Activated T-helper 2 cell treated with anti-CD3 and anti-CD28 coated beads, Interferon-gamma antibody, Interleukin-2, Interleukin-4, amounts not matched to agents 10 μg/mL and 5 μg/mL and 100 μg/mL, durations not matched to agents 14 hours and 24 hours and 36 hours (primary cell): ENCODE measurements at regions not wholly inside any gene's neighbourhood (a gene's known extent, or its start where the extent isn't known, plus 50 kb on each side); places are given as distances from the start of the nearest gene placed in this dataset.
"Not testable (repeated sequence)": the region's sequence is repeated elsewhere in the genome, so short reads cannot be mapped to it uniquely, and the experiment has no call there.

Source experiments
- DNase-seq: peaks from one replicate; pipeline ENCODE4 v3.0.0; 2021; ENCODE audit warnings: low spot score
- H3K27ac Mint-ChIP-seq: one replicate; pipeline ENCODE4 v1.8.0; 2021; ENCODE audit warnings: mixed read lengths
- H3K27me3 Mint-ChIP-seq: one replicate; pipeline ENCODE4 v1.8.0; 2021; ENCODE audit warnings: low read depth, mixed read lengths
- H3K36me3 Mint-ChIP-seq: one replicate; pipeline ENCODE4 v1.8.0; 2021; ENCODE audit warnings: low read depth, mixed read lengths
- H3K4me1 Mint-ChIP-seq: one replicate; pipeline ENCODE4 v1.8.0; 2021; ENCODE audit warnings: low read depth, mixed read lengths
- H3K4me3 Mint-ChIP-seq: one replicate; pipeline ENCODE4 v1.8.0; 2021; ENCODE audit warnings: low read depth, mild to moderate bottlenecking, moderate library complexity, mixed read lengths
- H3K9me3 Mint-ChIP-seq: one replicate; pipeline ENCODE4 v1.8.0; 2021; ENCODE audit warnings: mixed read lengths
- intact Hi-C: fragments of 100-400 bp; cut with micrococcal nuclease; formaldehyde crosslinking; loops from one replicate; pipeline ENCODE4 v1.15.1; 2023

GRCh38 chr12:90675106-90675505 lies 279.9 kb downstream of the CCER1 start:
- no peak overlapping the region for H3K4me3 Mint-ChIP-seq
- DNase-seq = no peak
- H3K4me1 Mint-ChIP-seq = no peaks in the 10 kb centered on the region
- H3K9me3 Mint-ChIP-seq = no peaks in the 10 kb centered on the region
- no peaks in the 10 kb centered on the region for H3K36me3 Mint-ChIP-seq
- H3K27me3 Mint-ChIP-seq = no peaks in the 10 kb centered on the region
- intact Hi-C loops = no loop called here
- no peak overlapping the region for H3K27ac Mint-ChIP-seq

- Mint-ChIP-seq H3K9me3 (no peaks in the 10 kb centered on the region), H3K27ac (no peak overlapping the region), H3K4me1 (no peaks in the 10 kb centered on the region), H3K4me3 (no peak overlapping the region), H3K27me3 (no peaks in the 10 kb centered on the region), H3K36me3 (no peaks in the 10 kb centered on the region)
- no peak for DNase-seq
- intact Hi-C loops = no loop called here
Observed at GRCh38 chr12:90672081-90672480, 282.9 kb downstream of the CCER1 start.

GRCh38 chr12:90663949-90664348 lies 291.0 kb downstream of the CCER1 start:
- H3K27ac Mint-ChIP-seq, H3K9me3 Mint-ChIP-seq, H3K4me1 Mint-ChIP-seq, H3K4me3 Mint-ChIP-seq, H3K36me3 Mint-ChIP-seq, intact Hi-C loops, DNase-seq, H3K27me3 Mint-ChIP-seq: not testable (repeated sequence)

- H3K27ac Mint-ChIP-seq = no peak overlapping the region
- intact Hi-C loops = no loop called here
- no peak for DNase-seq
- no peak overlapping the region for H3K4me3 Mint-ChIP-seq
- no peaks in the 10 kb centered on the region for H3K36me3 Mint-ChIP-seq
- no peaks in the 10 kb centered on the region for H3K4me1 Mint-ChIP-seq
- H3K9me3 Mint-ChIP-seq = no peaks in the 10 kb centered on the region
- no peaks in the 10 kb centered on the region for H3K27me3 Mint-ChIP-seq
Observed at GRCh38 chr12:90659060-90659459, 295.9 kb downstream of the CCER1 start.

GRCh38 chr12:90653040-90653439 lies 301.9 kb downstream of the CCER1 start:
- H3K27me3 Mint-ChIP-seq = no peaks in the 10 kb centered on the region
- H3K9me3 Mint-ChIP-seq = peaks cover 3% of the 10 kb centered on the region
- intact Hi-C loops = no loop called here
- no peak overlapping the region for H3K4me3 Mint-ChIP-seq
- H3K4me1 Mint-ChIP-seq = no peaks in the 10 kb centered on the region
- no peaks in the 10 kb centered on the region for H3K36me3 Mint-ChIP-seq
- no peak overlapping the region for H3K27ac Mint-ChIP-seq
- DNase-seq = no peak

GRCh38 chr12:90652280-90652679 lies 302.7 kb downstream of the CCER1 start:
- H3K27me3 Mint-ChIP-seq = no peaks in the 10 kb centered on the region
- H3K4me1 Mint-ChIP-seq = no peaks in the 10 kb centered on the region
- H3K27ac Mint-ChIP-seq = no peak overlapping the region
- no peak for DNase-seq
- intact Hi-C loops = no loop called here
- H3K9me3 Mint-ChIP-seq = peaks cover 4% of the 10 kb centered on the region
- no peaks in the 10 kb centered on the region for H3K36me3 Mint-ChIP-seq
- no peak overlapping the region for H3K4me3 Mint-ChIP-seq

- intact Hi-C loops = no loop called here
- no peak for DNase-seq
- Mint-ChIP-seq H3K27ac (no peak overlapping the region), H3K4me1 (no peaks in the 10 kb centered on the region), H3K27me3 (no peaks in the 10 kb centered on the region), H3K4me3 (no peak overlapping the region), H3K36me3 (no peaks in the 10 kb centered on the region), H3K9me3 (peaks cover 4% of the 10 kb centered on the region)
Observed at GRCh38 chr12:90645181-90645580, 309.8 kb downstream of the CCER1 start.

GRCh38 chr12:90631591-90632212 lies 323.3 kb downstream of the CCER1 start:
- Mint-ChIP-seq H3K27ac (no peak overlapping the region), H3K36me3 (no peaks in the 10 kb centered on the region), H3K27me3 (no peaks in the 10 kb centered on the region), H3K4me1 (no peaks in the 10 kb centered on the region), H3K9me3 (no peaks in the 10 kb centered on the region), H3K4me3 (no peak overlapping the region)
- intact Hi-C loops = no loop called here
- DNase-seq = no peak

- Mint-ChIP-seq H3K27me3 (no peaks in the 10 kb centered on the region), H3K36me3 (no peaks in the 10 kb centered on the region), H3K9me3 (no peaks in the 10 kb centered on the region), H3K27ac (no peak overlapping the region), H3K4me3 (no peak overlapping the region), H3K4me1 (no peaks in the 10 kb centered on the region)
- intact Hi-C loops = no loop called here
- DNase-seq = no peak
Observed at GRCh38 chr12:90630006-90630405, 325.0 kb downstream of the CCER1 start.

- Mint-ChIP-seq H3K4me3 (no peak overlapping the region), H3K27me3 (no peaks in the 10 kb centered on the region), H3K36me3 (no peaks in the 10 kb centered on the region), H3K4me1 (no peaks in the 10 kb centered on the region), H3K9me3 (no peaks in the 10 kb centered on the region), H3K27ac (no peak overlapping the region)
- DNase-seq = no peak
- intact Hi-C loops = no loop called here
Observed at GRCh38 chr12:90628213-90628612, 326.8 kb downstream of the CCER1 start.

- no peak for DNase-seq
- Mint-ChIP-seq H3K36me3 (no peaks in the 10 kb centered on the region), H3K27me3 (no peaks in the 10 kb centered on the region), H3K4me1 (no peaks in the 10 kb centered on the region), H3K9me3 (no peaks in the 10 kb centered on the region), H3K4me3 (no peak overlapping the region), H3K27ac (no peak overlapping the region)
- intact Hi-C loops = no loop called here
Observed at GRCh38 chr12:90627180-90627896, 327.6 kb downstream of the CCER1 start.

- H3K9me3 Mint-ChIP-seq = no peaks in the 10 kb centered on the region
- no peak for DNase-seq
- no peak overlapping the region for H3K4me3 Mint-ChIP-seq
- intact Hi-C loops = no loop called here
- no peak overlapping the region for H3K27ac Mint-ChIP-seq
- H3K36me3 Mint-ChIP-seq = no peaks in the 10 kb centered on the region
- no peaks in the 10 kb centered on the region for H3K27me3 Mint-ChIP-seq
- no peaks in the 10 kb centered on the region for H3K4me1 Mint-ChIP-seq
Observed at GRCh38 chr12:90622431-90622830, 332.5 kb downstream of the CCER1 start.

GRCh38 chr12:90621927-90622326 lies 333.0 kb downstream of the CCER1 start:
- DNase-seq = no peak
- Mint-ChIP-seq H3K4me1 (no peaks in the 10 kb centered on the region), H3K4me3 (no peak overlapping the region), H3K9me3 (no peaks in the 10 kb centered on the region), H3K27ac (no peak overlapping the region), H3K27me3 (no peaks in the 10 kb centered on the region), H3K36me3 (no peaks in the 10 kb centered on the region)
- intact Hi-C loops = no loop called here
